Amniotic epithelial cell (primary cell): ENCODE measurements at regions not wholly inside any gene's neighbourhood (a gene's known extent, or its start where the extent isn't known, plus 50 kb on each side); places are given as distances from the start of the nearest gene placed in this dataset.
A peak's percentile ranks its signal among the peaks of the same experiment; 100 is the strongest.

Source experiments
- DNase-seq: peaks from one replicate; pipeline ENCODE4 v3.0.0-alpha.2; 2010; ENCODE audit warnings: low read depth

GRCh38 chr2:236875906-236876505 is 209.7 kb upstream of the COPS8 start:
- no peak for DNase-seq

DNA sequence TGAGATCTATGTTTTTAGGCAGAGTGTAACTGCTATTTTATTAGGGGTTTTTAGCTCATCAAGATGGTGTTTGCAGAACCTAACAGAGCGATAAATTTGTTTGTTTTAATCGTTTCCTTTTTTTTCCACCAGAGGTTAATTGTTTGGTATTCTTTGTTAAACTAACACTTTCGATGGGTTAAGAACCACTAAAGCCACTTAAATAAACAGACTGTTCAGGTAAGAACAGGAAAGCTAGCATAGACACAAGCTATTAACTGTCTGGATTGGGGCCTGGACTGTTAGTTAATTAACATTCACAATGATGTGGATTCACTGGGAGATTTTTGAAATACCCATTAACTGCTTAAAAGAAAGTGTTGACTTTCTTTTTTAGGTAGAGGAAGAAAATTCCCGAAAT is 209.0 kb upstream of the COPS8 start:
- DNase-seq: no peak

GRCh38 chr2:236877972-236878371 is 207.7 kb upstream of the COPS8 start:
- DNase-seq: no peak

DNA sequence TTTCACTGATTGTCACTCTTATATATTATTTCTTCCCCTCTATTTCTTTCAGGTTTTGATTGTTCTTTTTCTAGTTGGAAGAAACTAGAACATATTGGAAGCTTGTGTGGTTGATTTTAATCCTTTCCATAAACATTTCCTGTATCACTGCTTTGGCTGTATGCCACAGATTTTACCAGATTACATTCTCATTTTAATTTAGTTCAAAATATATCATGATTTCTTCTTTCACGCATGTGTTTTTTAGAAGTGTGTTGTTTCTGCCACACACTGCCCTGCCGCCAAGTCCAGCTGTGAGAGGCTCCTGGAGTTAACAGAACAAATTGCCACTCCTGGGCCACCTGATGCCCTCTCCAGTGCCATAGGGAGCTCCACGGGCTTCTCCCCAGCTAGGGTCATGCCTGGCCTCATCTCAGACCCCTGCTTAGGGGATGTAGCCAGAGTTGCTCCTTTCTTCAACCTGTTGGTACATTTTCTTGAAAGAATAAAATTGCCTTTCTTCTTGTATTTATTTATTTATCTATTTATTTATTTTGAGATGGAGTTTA is 206.2 kb upstream of the COPS8 start:
- no peak for DNase-seq

DNA sequence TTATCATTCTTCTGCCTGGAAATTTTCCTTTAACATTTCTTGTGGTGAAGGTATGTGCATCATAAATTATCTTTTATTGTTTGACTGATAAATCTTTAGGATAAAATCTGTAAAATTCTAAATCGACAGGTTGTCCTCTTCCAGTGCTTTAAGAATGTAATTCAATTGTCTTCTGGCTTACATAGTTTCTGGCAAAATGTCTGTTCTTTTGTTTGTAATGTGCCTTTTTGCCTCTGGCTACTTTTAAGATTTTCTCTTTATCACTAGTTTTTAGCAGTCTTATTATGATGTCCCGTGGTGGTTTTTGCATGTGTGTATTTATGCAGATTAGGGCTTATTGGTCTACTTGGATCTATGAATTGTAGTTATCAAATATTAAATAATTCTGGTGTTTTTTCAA is 203.6 kb upstream of the COPS8 start:
- DNase-seq: peak; percentile 4

DNA sequence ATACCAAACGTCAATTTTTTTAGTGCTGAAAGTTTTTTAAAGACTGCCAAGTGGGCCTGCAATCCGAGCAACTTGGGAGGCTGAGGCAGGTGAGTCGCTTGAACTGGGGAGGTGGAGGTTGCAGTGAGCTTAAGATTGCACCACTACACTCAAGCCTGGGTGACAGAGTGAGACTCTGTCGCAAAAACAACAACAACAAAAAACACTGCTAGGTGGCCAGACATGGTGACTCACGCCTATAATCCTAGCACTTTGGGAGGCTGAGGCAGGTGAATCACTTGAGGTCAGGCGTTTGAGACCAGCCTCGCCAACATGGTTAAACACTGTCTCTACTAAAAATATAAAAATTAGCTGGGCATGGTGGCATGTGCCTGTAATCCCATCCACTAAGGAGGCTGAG is 202.8 kb upstream of the COPS8 start:
- DNase-seq: peak; percentile 5

- DNase-seq: no peak
Measured at GRCh38 chr2:236883819-236884218, 201.9 kb upstream of the COPS8 start.

DNA sequence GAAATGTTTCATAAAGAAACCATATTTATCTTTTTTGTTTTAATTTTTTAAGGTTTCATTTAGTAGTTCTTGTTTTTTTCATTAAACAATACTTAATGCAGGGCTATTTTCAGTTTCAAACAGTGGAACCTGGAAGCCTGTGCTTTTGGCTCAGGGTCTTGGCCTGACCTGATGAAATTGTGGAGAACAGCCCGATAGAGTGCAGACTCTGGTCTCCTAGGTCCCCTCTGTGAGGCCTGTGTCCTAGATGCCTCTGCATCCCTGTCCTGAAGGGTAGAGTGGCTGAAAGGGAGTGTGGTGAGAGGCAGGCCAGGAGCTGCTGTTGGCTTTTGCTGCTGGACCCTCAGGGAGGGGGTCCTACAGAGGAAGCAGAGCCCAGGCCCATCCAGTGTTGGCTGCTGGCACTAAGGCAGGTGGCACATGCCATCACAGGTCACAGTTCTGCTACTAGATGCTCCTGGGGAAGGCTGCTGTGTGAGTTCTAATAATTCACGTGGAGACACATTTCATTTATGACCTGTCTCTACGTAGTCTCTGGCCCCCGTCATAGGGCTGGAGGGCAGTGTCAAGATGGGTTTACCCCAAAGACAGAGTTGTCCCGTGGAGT is 201.0 kb upstream of the COPS8 start:
- no peak for DNase-seq

DNA sequence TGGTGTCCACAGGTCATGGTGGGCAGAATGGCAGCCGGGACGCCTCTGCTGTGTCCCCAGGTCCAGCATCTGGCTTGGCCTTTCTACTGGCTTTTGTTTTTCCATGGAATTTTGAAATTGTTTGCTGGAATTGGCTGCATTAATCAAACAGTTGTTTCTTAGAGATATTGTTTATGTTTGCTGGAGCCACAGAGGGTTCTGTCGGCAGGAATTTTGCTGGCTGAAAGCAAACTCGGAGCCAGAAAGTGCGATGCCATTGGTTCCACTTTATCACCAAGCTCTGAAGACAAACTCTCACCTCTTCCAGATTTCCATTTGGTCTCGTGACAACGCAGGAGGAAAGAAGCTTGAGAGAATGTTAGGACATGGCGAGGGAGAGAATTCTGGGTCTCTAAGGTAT is 199.2 kb upstream of the COPS8 start:
- no peak for DNase-seq

DNA sequence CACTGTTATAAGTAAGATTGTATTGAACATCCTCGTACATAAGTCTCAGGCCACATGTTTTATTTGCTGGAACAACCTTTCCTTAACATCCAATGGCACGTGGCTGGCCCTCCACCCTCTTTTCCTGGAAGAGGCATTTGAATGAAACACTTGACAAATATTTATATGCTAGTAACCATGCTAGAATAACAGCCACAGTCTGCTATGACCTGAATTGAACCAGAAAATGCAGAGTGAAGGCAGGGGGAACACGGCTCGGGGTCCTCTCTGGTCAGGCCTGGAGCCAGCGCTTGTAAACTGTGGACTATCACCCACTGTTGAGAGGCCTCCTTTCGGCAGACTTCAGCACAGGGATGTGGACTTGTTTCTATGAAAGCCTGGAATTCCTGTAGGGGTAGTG is 198.2 kb upstream of the COPS8 start:
- DNase-seq: peak; percentile 35

DNA sequence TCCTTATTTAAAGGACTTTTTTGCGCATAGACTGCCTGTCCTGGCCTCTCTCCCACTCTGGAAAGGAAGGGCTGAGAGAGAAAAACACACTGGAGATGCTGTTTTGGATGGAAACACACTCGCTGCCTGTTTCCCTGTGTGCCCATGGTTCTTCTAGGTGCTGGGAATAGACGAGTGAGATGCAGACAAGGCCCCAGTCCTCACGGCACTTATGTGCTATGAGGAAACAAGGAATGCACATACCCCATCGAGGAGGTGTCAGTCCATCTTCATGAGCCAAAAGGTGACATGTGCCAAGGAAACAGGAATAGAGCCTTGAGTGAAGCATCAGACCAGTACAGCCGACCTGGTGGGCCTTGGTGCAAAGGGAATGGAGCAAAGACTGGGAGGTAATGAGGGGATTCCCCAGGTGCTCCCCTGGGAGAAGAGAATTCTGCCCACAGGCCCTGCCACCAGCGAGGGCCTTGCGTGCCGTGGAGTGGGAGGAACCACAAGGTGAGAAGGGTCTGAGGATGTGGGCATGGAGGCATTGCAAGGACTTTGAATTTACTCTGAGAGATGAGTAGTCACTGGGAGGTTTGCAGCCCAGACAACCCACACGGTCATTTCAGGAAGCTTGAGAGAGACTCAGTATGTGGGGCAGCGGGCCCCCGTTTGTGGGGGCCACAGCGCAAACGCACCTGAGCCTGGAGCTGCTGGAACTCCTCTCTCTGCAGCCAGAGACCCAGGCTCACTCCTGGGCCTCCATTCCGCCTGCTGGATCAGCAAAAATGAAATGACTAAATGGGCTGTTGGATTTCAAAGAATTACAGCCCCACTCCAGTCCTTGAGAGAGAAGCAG is 197.5 kb upstream of the COPS8 start:
- DNase-seq: no peak

DNA sequence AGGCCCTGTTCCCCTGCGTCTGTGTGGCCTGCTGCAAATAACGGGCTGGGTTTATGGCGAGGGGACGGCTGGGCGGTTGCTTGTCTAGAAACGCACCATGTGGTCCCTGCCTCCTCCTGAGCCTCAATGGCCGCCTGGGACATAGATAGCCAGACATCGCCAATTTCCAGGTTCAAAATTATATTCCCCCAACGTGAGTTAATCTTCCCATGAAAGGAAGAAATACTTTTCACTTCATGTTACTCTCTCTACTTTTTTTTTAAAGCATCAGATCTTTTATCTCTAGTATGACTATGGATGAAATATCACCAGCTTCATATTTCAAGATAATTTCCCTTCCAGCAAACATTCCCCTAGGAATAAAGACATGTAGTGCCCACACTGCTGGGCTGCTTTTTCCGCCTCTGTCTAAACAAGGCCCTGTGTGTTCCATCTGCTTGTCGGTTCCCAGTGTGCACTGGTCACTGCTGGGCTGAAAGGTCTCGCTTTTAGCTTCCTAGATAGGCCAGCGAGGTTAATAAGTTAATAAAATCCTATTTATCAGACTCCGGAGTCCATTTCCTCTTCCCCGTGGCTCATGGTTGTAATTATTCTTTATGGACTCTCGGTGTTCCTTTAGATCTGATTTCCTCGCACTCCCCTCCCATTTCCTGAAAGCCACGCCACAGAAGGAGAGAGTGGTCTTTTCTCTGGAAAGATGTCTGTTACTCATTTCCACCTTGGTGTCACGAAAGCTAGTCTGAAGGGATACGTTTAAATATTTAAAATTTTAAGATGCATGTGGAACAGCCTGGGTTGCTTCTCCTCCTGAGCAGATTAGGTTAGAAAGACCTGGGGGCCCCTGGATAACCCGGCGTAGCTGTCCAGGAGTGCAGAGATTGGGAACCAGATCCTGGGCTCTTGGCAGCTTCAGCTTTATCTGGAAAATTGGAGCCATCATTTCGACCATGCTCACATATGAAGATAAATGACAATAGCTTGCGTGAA is 196.6 kb upstream of the COPS8 start:
- peak; percentile 9 for DNase-seq

DNA sequence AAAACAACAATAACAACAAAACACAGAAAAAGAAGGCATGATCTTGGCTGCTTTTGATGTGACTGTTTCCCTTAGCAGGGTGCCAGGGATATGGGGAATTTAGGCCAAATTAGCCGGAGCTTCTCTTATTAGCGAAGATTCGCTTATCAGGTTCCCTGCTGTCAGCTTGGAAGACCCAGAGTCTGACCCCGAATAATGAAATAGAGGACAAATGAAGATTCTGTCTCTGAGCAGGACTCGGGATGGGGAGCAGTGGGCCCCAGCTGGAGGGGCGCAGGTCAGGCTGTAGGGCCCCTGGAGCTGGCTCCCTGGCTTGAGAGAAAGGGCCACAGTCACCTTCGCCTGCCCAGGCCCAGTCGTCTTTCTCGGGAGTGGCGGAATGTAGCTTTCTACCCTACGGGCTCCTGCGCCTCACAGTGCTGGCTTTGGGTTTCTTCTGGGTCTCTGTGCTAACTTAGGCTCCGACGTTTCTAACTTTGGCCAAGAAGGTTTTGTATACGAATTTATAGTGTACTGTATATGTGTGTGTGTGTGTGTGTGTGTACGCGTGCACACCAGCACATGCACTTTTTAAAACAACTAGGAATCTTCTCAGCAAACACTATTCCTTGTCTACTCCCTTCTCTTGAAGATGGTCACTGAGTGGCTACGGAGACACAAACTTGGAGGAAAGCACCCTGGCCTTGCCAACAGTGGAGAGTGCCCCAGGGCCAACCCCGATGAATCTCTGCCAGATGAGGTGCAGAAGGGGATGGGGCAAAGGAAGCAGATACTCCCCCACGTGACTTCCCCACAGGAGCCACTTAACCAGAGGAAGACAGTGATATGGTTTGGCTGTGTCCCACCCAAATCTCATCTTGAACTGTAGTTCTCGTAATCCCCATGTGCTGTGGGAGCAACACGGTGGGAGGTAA is 195.6 kb upstream of the COPS8 start:
- no peak for DNase-seq

- no peak for DNase-seq
Measured at GRCh38 chr2:236892721-236893120, 193.0 kb upstream of the COPS8 start.

DNA sequence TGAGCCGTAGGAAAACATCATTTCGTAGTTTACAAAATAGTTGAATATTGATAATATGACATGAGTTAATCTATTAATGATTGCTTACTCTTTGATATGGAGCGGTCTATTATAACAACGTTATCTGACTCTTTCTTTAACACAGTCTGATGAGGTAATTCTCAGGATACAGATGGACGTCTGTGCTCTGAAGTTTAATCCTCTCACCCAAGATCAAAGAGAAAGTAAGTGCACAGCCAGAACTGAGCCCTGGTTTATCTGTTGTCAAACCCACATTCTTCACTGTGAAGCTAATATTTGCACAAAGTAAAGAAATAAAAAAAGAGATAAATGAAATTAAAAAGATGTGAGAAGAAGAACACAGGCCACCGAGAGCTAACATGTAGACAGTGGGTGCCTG is 190.9 kb upstream of the COPS8 start:
- no peak for DNase-seq

DNA sequence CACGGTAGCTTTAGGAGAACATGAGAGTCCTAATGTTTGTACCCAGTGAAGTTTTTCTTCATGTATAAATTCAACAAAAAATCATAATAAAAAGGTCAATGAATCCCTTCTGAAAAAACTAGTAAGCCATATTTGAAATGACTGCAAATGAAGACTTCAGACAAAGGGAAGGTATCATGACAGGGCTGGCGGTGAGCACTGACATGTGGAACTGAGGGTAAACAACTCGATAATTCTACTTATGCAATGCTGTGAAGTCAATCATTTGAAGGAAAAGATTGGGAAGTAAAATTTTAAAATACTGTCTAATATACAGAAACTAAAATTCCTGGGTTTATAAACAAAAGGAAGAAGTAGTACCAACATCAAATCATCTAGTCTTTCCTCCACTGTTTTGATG is 190.2 kb upstream of the COPS8 start:
- no peak for DNase-seq

GRCh38 chr2:236896688-236897087 is 189.0 kb upstream of the COPS8 start:
- no peak for DNase-seq

DNA sequence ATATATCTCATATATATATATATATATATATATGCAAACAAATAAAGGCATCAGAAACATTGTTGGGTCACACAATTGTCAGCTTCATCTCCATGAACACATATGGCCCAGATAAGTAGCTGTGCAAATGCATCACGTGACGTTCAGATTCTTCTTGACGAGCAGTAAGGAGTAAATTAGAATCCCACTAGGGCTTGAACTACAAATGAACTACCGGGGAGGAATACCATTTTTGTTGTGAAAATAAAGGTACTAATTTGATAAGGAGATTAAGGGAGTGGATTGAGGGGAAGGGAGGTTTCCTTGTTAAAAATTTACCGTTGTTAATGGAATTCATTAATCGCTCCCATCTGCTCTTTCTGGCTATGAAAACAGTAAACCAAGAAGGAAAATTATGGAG is 186.5 kb upstream of the COPS8 start:
- DNase-seq: no peak

- DNase-seq: no peak
Measured at GRCh38 chr2:236899950-236900640, 185.6 kb upstream of the COPS8 start.

DNA sequence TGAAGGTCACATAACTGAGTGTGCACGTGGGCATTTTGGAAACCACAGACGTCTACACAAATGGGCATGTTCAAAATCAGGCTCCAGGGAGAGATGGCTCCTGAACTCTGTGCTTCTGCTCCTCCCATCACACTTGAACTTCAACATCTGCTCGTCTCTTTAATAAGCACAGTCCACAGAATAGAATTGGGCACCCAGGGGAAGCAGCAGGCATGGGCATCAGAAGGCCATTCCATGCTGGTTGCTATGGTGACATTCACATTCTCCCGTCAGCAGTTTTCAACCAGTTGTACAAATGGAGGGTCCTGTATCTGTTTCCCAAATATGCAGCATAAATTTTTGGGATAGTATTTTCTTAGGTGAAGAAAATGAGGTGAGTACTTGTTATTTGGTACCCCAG is 183.7 kb upstream of the COPS8 start:
- DNase-seq: no peak
